ENCODE measurements at regions not wholly inside any gene's neighbourhood (a gene's known extent, or its start where the extent isn't known, plus 50 kb on each side); places are given as distances from the start of the nearest gene placed in this dataset.

GRCh38 chr5:167778228-167778627, 513.2 kb upstream of the WWC1 start:
- Histone ChIP-seq H3K4me2 (no peak overlapping the region), H2AFZ (no peak overlapping the region), H3K9me2 (replicated peaks; ENCODE audit: insufficient read depth) (no peaks in the 10 kb centered on the region), H3K4me1 (ENCODE audit: insufficient read depth) (no peaks in the 10 kb centered on the region), H3K4me3 (no peak overlapping the region), H3K36me3 (replicated peaks; ENCODE audit: insufficient read depth, low read depth) (no peaks in the 10 kb centered on the region), H3K27me3 (no peaks in the 10 kb centered on the region), H3K27ac (no peak overlapping the region), H3K79me2 (no peaks in the 10 kb centered on the region), H4K20me1 (ENCODE audit: insufficient read depth, poor library complexity, severe bottlenecking) (no peaks in the 10 kb centered on the region), H3K9me3 (ENCODE audit: low read depth) (no peaks in the 10 kb centered on the region)
- DNase-seq (ENCODE audit: low spot score): no peak
- WGBS (ENCODE audit: low lambda C conversion rate, missing lambda C conversion rate): 62% methylated on average over 2 of the region's 2 CpGs
- TF ChIP-seq CTCF (IDR thresholded peaks at IDR 0.05; ENCODE audit: poor library complexity) (no peak), EZH2phosphoT487 (IDR thresholded peaks at IDR 0.05; ENCODE audit: low read depth, severe bottlenecking, unreplicated experiment) (no peak), EZH2 (IDR thresholded peaks at IDR 0.05; ENCODE audit: borderline replicate concordance) (no peak)

GRCh38 chr5:167779644-167780043, 511.8 kb upstream of the WWC1 start:
- H3K9me3 ChIP-seq (ENCODE audit: low read depth): no peaks in the 10 kb centered on the region
- TF ChIP-seq EZH2 (IDR thresholded peaks at IDR 0.05; ENCODE audit: borderline replicate concordance): no peak
- no peak for TF ChIP-seq EZH2phosphoT487 (IDR thresholded peaks at IDR 0.05; ENCODE audit: low read depth, severe bottlenecking, unreplicated experiment)
- no peak for TF ChIP-seq CTCF (IDR thresholded peaks at IDR 0.05; ENCODE audit: poor library complexity)
- WGBS (ENCODE audit: low lambda C conversion rate, missing lambda C conversion rate): 84% methylated on average over 3 of the region's 3 CpGs
- no peak for DNase-seq (ENCODE audit: low spot score)
- H3K79me2 ChIP-seq: no peaks in the 10 kb centered on the region
- no peak overlapping the region for H3K27ac ChIP-seq
- H4K20me1 ChIP-seq (ENCODE audit: insufficient read depth, poor library complexity, severe bottlenecking): no peaks in the 10 kb centered on the region
- H2AFZ ChIP-seq: no peak overlapping the region
- H3K4me1 ChIP-seq (ENCODE audit: insufficient read depth): no peaks in the 10 kb centered on the region
- H3K4me2 ChIP-seq: no peak overlapping the region
- H3K4me3 ChIP-seq: no peak overlapping the region
- no peaks in the 10 kb centered on the region for H3K27me3 ChIP-seq
- H3K36me3 ChIP-seq (replicated peaks; ENCODE audit: insufficient read depth, low read depth): no peaks in the 10 kb centered on the region
- H3K9me2 ChIP-seq (replicated peaks; ENCODE audit: insufficient read depth): no peaks in the 10 kb centered on the region

- WGBS (ENCODE audit: low lambda C conversion rate, missing lambda C conversion rate): 82% methylated on average over 6 of the region's 6 CpGs
- Histone ChIP-seq H3K9me2 (replicated peaks; ENCODE audit: insufficient read depth) (no peaks in the 10 kb centered on the region), H2AFZ (no peak overlapping the region), H4K20me1 (ENCODE audit: insufficient read depth, poor library complexity, severe bottlenecking) (no peaks in the 10 kb centered on the region), H3K9me3 (ENCODE audit: low read depth) (no peaks in the 10 kb centered on the region), H3K4me2 (no peak overlapping the region), H3K79me2 (no peaks in the 10 kb centered on the region), H3K27me3 (no peaks in the 10 kb centered on the region), H3K4me1 (ENCODE audit: insufficient read depth) (no peaks in the 10 kb centered on the region), H3K36me3 (replicated peaks; ENCODE audit: insufficient read depth, low read depth) (no peaks in the 10 kb centered on the region), H3K4me3 (no peak overlapping the region), H3K27ac (no peak overlapping the region)
- DNase-seq (ENCODE audit: low spot score): no peak
- TF ChIP-seq EZH2 (IDR thresholded peaks at IDR 0.05; ENCODE audit: borderline replicate concordance): no peak
- no peak for TF ChIP-seq EZH2phosphoT487 (IDR thresholded peaks at IDR 0.05; ENCODE audit: low read depth, severe bottlenecking, unreplicated experiment)
- no peak for TF ChIP-seq CTCF (IDR thresholded peaks at IDR 0.05; ENCODE audit: poor library complexity)
Measured at GRCh38 chr5:167780177-167780576, 511.3 kb upstream of the WWC1 start.

Data from hepatocyte (in vitro differentiated cells).